PC-9 (cell line): ENCODE measurements at regions not wholly inside any gene's neighbourhood (a gene's known extent, or its start where the extent isn't known, plus 50 kb on each side); places are given as distances from the start of the nearest gene placed in this dataset.

Experiments
- CTCF ChIP-seq: fragments of 200-600 bp; sonication (generic); conservative IDR thresholded peaks from 2 replicates; pipeline ENCODE4 v1.6.1; 2017; ENCODE audit warnings: mixed run types, antibody characterized with exemption, mild to moderate bottlenecking, moderate library complexity
- EZH2 ChIP-seq: fragments of 200-600 bp; sonication (generic); IDR thresholded peaks from 2 replicates; pipeline ENCODE4 v1.8.0; 2017; ENCODE audit warnings: antibody characterized with exemption, low read depth

DNA sequence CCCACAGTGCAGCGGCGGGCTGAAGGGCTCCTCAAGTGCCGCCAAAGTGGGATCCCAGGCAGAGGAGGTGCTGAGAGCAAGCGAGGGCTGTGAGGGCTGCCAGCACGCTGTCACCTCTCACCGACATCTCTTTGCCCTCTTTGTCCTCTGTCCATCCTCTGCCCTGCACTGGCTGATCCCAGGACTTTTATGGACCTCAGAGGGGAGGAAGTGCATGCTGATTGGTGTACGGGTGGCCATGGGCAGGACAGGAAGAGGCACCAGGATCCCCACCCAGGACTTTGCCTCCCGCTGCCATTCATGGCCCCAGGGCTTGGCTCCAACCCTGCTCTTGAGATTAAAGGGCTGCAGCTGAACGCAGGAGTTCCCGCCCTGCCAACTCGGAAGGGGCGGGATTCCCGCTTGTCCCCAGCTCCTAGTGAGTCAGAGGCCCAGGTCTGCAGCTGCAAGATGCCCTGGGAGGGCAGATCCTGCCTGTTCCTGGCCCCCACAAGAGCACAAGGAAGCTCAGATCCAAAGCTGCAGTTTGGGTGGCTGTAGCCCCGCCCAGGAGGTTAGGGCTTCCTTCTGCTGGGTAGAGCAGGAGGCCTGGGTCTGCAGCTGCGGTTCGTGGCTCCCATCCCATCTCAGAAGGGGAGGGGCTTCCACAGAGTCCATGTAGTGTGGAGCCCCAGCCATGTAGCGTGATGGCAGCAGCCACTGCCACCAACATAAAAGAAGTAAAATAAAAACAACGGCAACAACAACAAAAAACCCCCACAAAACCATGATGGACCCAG, 1716.7 kb downstream of the SLITRK1 start:
- TF ChIP-seq CTCF: no peak
- no peak for TF ChIP-seq EZH2
